Panc1 (cell line): ENCODE measurements at regions not wholly inside any gene's neighbourhood (a gene's known extent, or its start where the extent isn't known, plus 50 kb on each side); places are given as distances from the start of the nearest gene placed in this dataset.

Experiments
- ATAC-seq: fragments of 200-7000 bp; cut with Tn5 transposase; 2 replicates; pipeline ENCODE4 v1.9.1; 2020; ENCODE audit warnings: mild to moderate bottlenecking, moderate library complexity
- BruUV-seq: library from RNA; stranded (reverse); fragments of 400-500 nt; replicated peaks from 2 replicates; lab custom pipeline; 2021; lab: Mats Ljungman, UMichigan
- CTCF ChIA-PET: fragments of 300-600 bp; sonication (Branson Sonifier 250); formaldehyde crosslinking; loops from one replicate; lab custom pipeline; 2022; ENCODE audit warnings: antibody characterized with exemption; lab: Charles Lee
- POLR2A ChIA-PET: fragments of 300-600 bp; sonication (Branson Sonifier 250); formaldehyde crosslinking; loops from one replicate; lab custom pipeline; 2022; ENCODE audit warnings: antibody characterized with exemption; lab: Charles Lee
- DNase-seq: peaks from one replicate; pipeline ENCODE4 v3.0.0-alpha.2; 2010; ENCODE audit warnings: low read depth, low spot score
- H3K27ac ChIP-seq: 2 replicates; pipeline ENCODE4 v1.5.1; 2011; ENCODE audit warnings: mild to moderate bottlenecking, low read length, inconsistent platforms
- H3K27me3 ChIP-seq: fragments of 200-500 bp; sonication (Bioruptor generic); 2 replicates; pipeline ENCODE4 v1.6.0; 2014; ENCODE audit warnings: low read length, inconsistent platforms; ENCODE audit not compliant: control insufficient read depth, insufficient read depth
- H3K36me3 ChIP-seq: fragments of 200-500 bp; sonication (Bioruptor generic); 2 replicates; pipeline ENCODE4 v1.5.1; 2014; ENCODE audit warnings: inconsistent platforms, mild to moderate bottlenecking, low read length, moderate library complexity; ENCODE audit not compliant: control insufficient read depth, insufficient read depth
- H3K4me1 ChIP-seq: 2 replicates; pipeline ENCODE4 v1.5.1; 2011; ENCODE audit warnings: inconsistent platforms, mild to moderate bottlenecking, low read length, moderate library complexity; ENCODE audit not compliant: control insufficient read depth, insufficient read depth
- H3K4me3 ChIP-seq, 2 experiments: 2 replicates each; pipeline ENCODE4 v1.5.1; 2011 to 2012; ENCODE audit warnings: low read depth in 2 of 2, low read length in 2 of 2, mild to moderate bottlenecking in 2 of 2, inconsistent platforms in 1 of 2, moderate library complexity in 1 of 2
- H3K9me3 ChIP-seq: fragments of 200-500 bp; sonication (Bioruptor generic); 2 replicates; pipeline ENCODE4 v1.5.1; 2014; ENCODE audit warnings: low read depth, mild to moderate bottlenecking, inconsistent platforms, low read length, moderate library complexity; ENCODE audit not compliant: control insufficient read depth, insufficient read depth
- CTCF ChIP-seq: fragments of 450-650 bp; IDR thresholded peaks from 2 replicates; pipeline ENCODE4 v1.5.1; 2017; ENCODE audit warnings: mild to moderate bottlenecking
- POLR2AphosphoS5 ChIP-seq: IDR thresholded peaks from 2 replicates; pipeline ENCODE4 v1.6.1; 2012; ENCODE audit warnings: mild to moderate bottlenecking, low read depth, low read length, moderate library complexity
- REST ChIP-seq, 2 experiments: IDR thresholded peaks; 2 replicates each; pipeline ENCODE4 v1.6.1; 2011 to 2012; ENCODE audit warnings: low read depth in 2 of 2, control low read depth in 1 of 2, low read length in 1 of 2, mild to moderate bottlenecking in 1 of 2, moderate library complexity in 1 of 2; ENCODE audit not compliant: insufficient read depth in 1 of 2
- SIN3A ChIP-seq: IDR thresholded peaks from 2 replicates; pipeline ENCODE4 v1.6.1; 2012; ENCODE audit warnings: low read depth, mild to moderate bottlenecking, low read length, moderate library complexity, borderline replicate concordance; ENCODE audit not compliant: insufficient read depth
- TCF7L2 ChIP-seq: IDR thresholded peaks from 2 replicates; pipeline ENCODE4 v1.6.1; 2011; ENCODE audit warnings: mild to moderate bottlenecking, low read depth, low read length, inconsistent platforms
- in situ Hi-C: cut with HindIII; loops from 2 replicates; pipeline ENCODE4 v1.10.0; 2016; ENCODE audit warnings: low sequenced_read_pairs, low pct_unique_long_range_greater_than_20kb
- intact Hi-C: fragments of 100-400 bp; cut with micrococcal nuclease; formaldehyde crosslinking; loops from one replicate; pipeline ENCODE4 v1.10.0; 2022; ENCODE audit not compliant: unreplicated experiment

- POLR2A ChIA-PET, result no interaction called here
- no peak overlapping the region for H3K4me3 ChIP-seq
- DNase-seq (no peak), ATAC-seq (no peak)
- no peaks in the 10 kb centered on the region for H3K27me3 ChIP-seq
- H3K9me3 ChIP-seq, result no peaks in the 10 kb centered on the region
- H3K4me1 ChIP-seq, result no peaks in the 10 kb centered on the region
- H3K36me3 ChIP-seq, result no peaks in the 10 kb centered on the region; the same call in 1 of the 2 replicates
- in situ Hi-C loops (no loop called here), intact Hi-C loops (no loop called here)
- CTCF ChIA-PET, result interaction anchor here (0.6 kb wide), 2 partner anchors 360 to 893 kb away, joined by 3 to 4 read pairs; no protein-coding TSS in a partner anchor
- H3K27ac ChIP-seq, result no peak overlapping the region
- TF ChIP-seq CTCF (peak; percentile 16), TCF7L2 (no peak)
- BruUV-seq, result no TSS peak
These were observed 843.4 kb upstream of the DPPA4 start for GRCh38 chr3:110180733-110181132.

- in situ Hi-C loops (no loop called here), intact Hi-C loops (no loop called here)
- no peaks in the 10 kb centered on the region for H3K27me3 ChIP-seq
- ATAC-seq (no peak), DNase-seq (no peak)
- no peak for TF ChIP-seq CTCF
- no peak for TF ChIP-seq POLR2AphosphoS5
- no peak for TF ChIP-seq TCF7L2
- TF ChIP-seq REST (IDR thresholded peaks at IDR 0.05; ENCODE audit: insufficient read depth in 1 of 2, low read depth in 2 of 2, low read length in 1 of 2), result no peak
- TF ChIP-seq SIN3A, result no peak
- no peaks in the 10 kb centered on the region for H3K9me3 ChIP-seq
- POLR2A ChIA-PET, result no interaction called here
- BruUV-seq, result no TSS peak
- H3K4me1 ChIP-seq, result no peaks in the 10 kb centered on the region
- no peak overlapping the region for H3K4me3 ChIP-seq
- CTCF ChIA-PET, result interaction anchor here (0.6 kb wide), 1 partner anchor 893 kb away, joined by 4 read pairs; no protein-coding TSS in a partner anchor
- H3K36me3 ChIP-seq, result no peaks in the 10 kb centered on the region; the same call in 1 of the 2 replicates
- H3K27ac ChIP-seq, result no peak overlapping the region
These were observed 843.9 kb upstream of the DPPA4 start for GRCh38 chr3:110181226-110181625.
